H9 (cell line): ENCODE measurements at regions not wholly inside any gene's neighbourhood (a gene's known extent, or its start where the extent isn't known, plus 50 kb on each side); places are given as distances from the start of the nearest gene placed in this dataset.

Experiments used
- DNase-seq: peaks from one replicate; pipeline ENCODE4 v3.0.0-alpha.2; 2017
- H2AFZ ChIP-seq: one replicate; pipeline ENCODE4 v1.6.1; 2013; ENCODE audit warnings: mild to moderate bottlenecking, low read length, control low read depth, moderate library complexity
- H2AK5ac ChIP-seq: 2 replicates; pipeline ENCODE4 v1.6.1; 2013; ENCODE audit warnings: low read length, control low read depth, mixed read lengths; ENCODE audit not compliant: insufficient read length
- H2BK120ac ChIP-seq: one replicate; pipeline ENCODE4 v1.6.1; 2013; ENCODE audit warnings: low read depth, mild to moderate bottlenecking, low read length, control low read depth, inconsistent platforms; ENCODE audit not compliant: poor library complexity, severe bottlenecking
- H2BK12ac ChIP-seq: 2 replicates; pipeline ENCODE4 v1.6.1; 2013; ENCODE audit warnings: low read length, control low read depth, mixed read lengths, low read depth; ENCODE audit not compliant: insufficient read length
- H2BK15ac ChIP-seq: 2 replicates; pipeline ENCODE4 v1.6.1; 2013; ENCODE audit warnings: low read depth, low read length, control low read depth
- H2BK20ac ChIP-seq: one replicate; pipeline ENCODE4 v1.6.1; 2013; ENCODE audit warnings: low read depth, mild to moderate bottlenecking, low read length, control low read depth, inconsistent platforms; ENCODE audit not compliant: poor library complexity, severe bottlenecking
- H2BK5ac ChIP-seq: 2 replicates; pipeline ENCODE4 v1.6.1; 2013; ENCODE audit warnings: low read length, control low read depth, mixed read lengths; ENCODE audit not compliant: insufficient read length
- H3K14ac ChIP-seq: 2 replicates; pipeline ENCODE4 v1.6.1; 2013; ENCODE audit warnings: low read length, control low read depth; ENCODE audit not compliant: insufficient read depth
- H3K18ac ChIP-seq: 2 replicates; pipeline ENCODE4 v1.6.1; 2013; ENCODE audit warnings: low read depth, mild to moderate bottlenecking, mixed read lengths, low read length, control low read depth; ENCODE audit not compliant: insufficient read length
- H3K23ac ChIP-seq: 2 replicates; pipeline ENCODE4 v1.6.1; 2013; ENCODE audit warnings: low read length, control low read depth, mixed read lengths, low read depth; ENCODE audit not compliant: insufficient read length
- H3K23me2 ChIP-seq: 2 replicates; pipeline ENCODE4 v1.6.1; 2013; ENCODE audit warnings: low read depth, mild to moderate bottlenecking, mixed read lengths, low read length, control low read depth; ENCODE audit not compliant: insufficient read length, poor library complexity, severe bottlenecking
- H3K27ac ChIP-seq: 2 replicates; pipeline ENCODE4 v1.5.1; 2013; ENCODE audit warnings: low read length, control low read depth, mixed read lengths, low read depth; ENCODE audit not compliant: insufficient read length
- H3K27me3 ChIP-seq: 2 replicates; pipeline ENCODE4 v1.6.1; 2013; ENCODE audit warnings: low read length, control low read depth, inconsistent platforms; ENCODE audit not compliant: insufficient read depth
- H3K4ac ChIP-seq: 2 replicates; pipeline ENCODE4 v1.6.1; 2013; ENCODE audit warnings: low read depth, mild to moderate bottlenecking, control low read depth, inconsistent platforms, low read length, moderate library complexity
- H3K4me1 ChIP-seq: 2 replicates; pipeline ENCODE4 v1.6.1; 2013; ENCODE audit warnings: low read length, control low read depth, inconsistent platforms; ENCODE audit not compliant: insufficient read depth
- H3K4me2 ChIP-seq: 2 replicates; pipeline ENCODE4 v1.6.1; 2013; ENCODE audit warnings: low read length, control low read depth, mixed read lengths; ENCODE audit not compliant: insufficient read length, insufficient read depth
- H3K56ac ChIP-seq: 2 replicates; pipeline ENCODE4 v1.6.1; 2013; ENCODE audit warnings: low read depth, mild to moderate bottlenecking, mixed read lengths, low read length, control low read depth; ENCODE audit not compliant: insufficient read length
- H3K79me1 ChIP-seq: 2 replicates; pipeline ENCODE4 v1.6.1; 2013; ENCODE audit warnings: low read depth, mild to moderate bottlenecking, moderate library complexity, low read length, control low read depth, inconsistent platforms; ENCODE audit not compliant: insufficient read depth, poor library complexity, severe bottlenecking
- H3K79me2 ChIP-seq: 2 replicates; pipeline ENCODE4 v1.6.1; 2013; ENCODE audit warnings: low read length, control low read depth, inconsistent platforms; ENCODE audit not compliant: insufficient read depth
- H3K9ac ChIP-seq: 2 replicates; pipeline ENCODE4 v1.6.1; 2013; ENCODE audit warnings: low read length, control low read depth, mixed read lengths; ENCODE audit not compliant: insufficient read length; ENCODE audit errors: extremely low read depth
- H3K9me3 ChIP-seq: one replicate; pipeline ENCODE4 v1.6.1; 2013; ENCODE audit warnings: low read depth, low read length, inconsistent platforms; ENCODE audit not compliant: control insufficient read depth
- H3T11ph ChIP-seq: one replicate; pipeline ENCODE4 v1.6.1; 2013; ENCODE audit warnings: mild to moderate bottlenecking, low read length, control low read depth, inconsistent platforms
- H4K20me1 ChIP-seq: one replicate; pipeline ENCODE4 v1.6.1; 2013; ENCODE audit not compliant: control insufficient read depth, insufficient read length, insufficient read depth
- H4K5ac ChIP-seq: 2 replicates; pipeline ENCODE4 v1.6.1; 2013; ENCODE audit warnings: low read depth, mild to moderate bottlenecking, mixed read lengths, low read length, control low read depth; ENCODE audit not compliant: insufficient read length
- H4K8ac ChIP-seq: replicated peaks from 2 replicates; pipeline ENCODE4 v1.6.1; 2013; ENCODE audit warnings: low read length, control low read depth, mixed read lengths, low read depth; ENCODE audit not compliant: insufficient read length
- H4K91ac ChIP-seq: 2 replicates; pipeline ENCODE4 v1.6.1; 2013; ENCODE audit warnings: low read depth, mild to moderate bottlenecking, moderate library complexity, mixed read lengths, low read length, control low read depth; ENCODE audit not compliant: insufficient read length
- H3K27ac Mint-ChIP-seq, 3 experiments: 2 replicates in 2 of 3; 3 replicates in 1 of 3; pipeline ENCODE4 v1.8.0; 2020 to 2021; ENCODE audit warnings: mixed read lengths in 3 of 3, mild to moderate bottlenecking in 1 of 3, moderate library complexity in 1 of 3
- H3K27me3 Mint-ChIP-seq: 2 replicates; pipeline ENCODE4 v1.8.0; 2021; ENCODE audit warnings: low read depth, mild to moderate bottlenecking, moderate library complexity, mixed read lengths
- H3K36me3 Mint-ChIP-seq, 3 experiments: 2 replicates in 2 of 3; 3 replicates in 1 of 3; pipeline ENCODE4 v1.8.0; 2020 to 2021; ENCODE audit warnings: low read depth in 3 of 3, mixed read lengths in 3 of 3; ENCODE audit not compliant: insufficient read depth in 1 of 3
- H3K4me1 Mint-ChIP-seq, 2 experiments: 2 replicates each; pipeline ENCODE4 v1.8.0; 2020; ENCODE audit warnings: mixed read lengths in 2 of 2
- H3K4me3 Mint-ChIP-seq, 2 experiments: 2 replicates in 1 of 2; 3 replicates in 1 of 2; pipeline ENCODE4 v1.8.0; 2020 to 2021; ENCODE audit warnings: mild to moderate bottlenecking in 2 of 2, mixed read lengths in 2 of 2, moderate library complexity in 1 of 2
- H3K9me3 Mint-ChIP-seq, 2 experiments: 2 replicates in 1 of 2; 3 replicates in 1 of 2; pipeline ENCODE4 v1.8.0; 2020; ENCODE audit warnings: mild to moderate bottlenecking in 2 of 2, mixed read lengths in 2 of 2, moderate library complexity in 1 of 2
- WGBS: extraction: QIAGEN DNeasy Blood & Tissue Kit; methylation state at CpG from one replicate; pipeline ENCODE4 v1.1.7; 2013; ENCODE audit warnings: missing lambda C conversion rate, low lambda C conversion rate, mixed read lengths; ENCODE audit not compliant: insufficient read length; ENCODE audit errors: extremely low coverage; 5-methylcytosine and 5-hydroxymethylcytosine counted together
- TF ChIP-seq, protein P1 (sequence below): fragments of 200-600 bp; sonication (generic); conservative IDR thresholded peaks from 3 replicates; pipeline ENCODE4 v1.8.0; 2021; ENCODE audit warnings: antibody characterized with exemption, mild to moderate bottlenecking

DNA sequence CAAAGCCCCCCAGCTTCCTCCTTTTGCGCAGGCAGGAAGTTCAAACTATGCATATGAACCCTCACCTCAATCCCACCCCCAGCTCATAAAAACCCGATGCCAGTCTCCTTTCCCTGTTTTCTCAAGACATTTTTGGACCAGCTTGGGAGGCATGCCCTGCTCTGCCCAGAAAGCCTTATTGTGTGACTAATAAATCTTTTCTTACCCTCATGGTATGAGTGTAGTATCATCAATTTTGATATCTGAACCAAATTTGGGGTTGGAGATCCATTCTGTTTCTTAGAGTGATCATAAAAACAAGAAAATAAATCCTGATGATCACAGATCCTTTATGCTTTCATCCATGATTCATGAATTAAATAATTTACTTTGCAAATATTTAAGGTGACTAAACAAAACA lies 128.5 kb downstream of the ALG10B start:
- DNase-seq: no peak
- H3K27me3 ChIP-seq: no peaks in the 10 kb centered on the region
- H4K8ac ChIP-seq: no peak overlapping the region
- H3K4me2 ChIP-seq: no peak overlapping the region
- no peak overlapping the region for H3K9ac ChIP-seq
- H3K56ac ChIP-seq: no peak overlapping the region
- Mint-ChIP-seq H3K9me3 (peaks cover 3 to 6% of the 10 kb centered on the region in 2 experiments; a peak in 3 of 5 replicates), H3K27me3 (no peaks in the 10 kb centered on the region), H3K4me1 (no peaks in the 10 kb centered on the region), H3K27ac (no peak overlapping the region), H3K4me3 (no peak overlapping the region), H3K36me3 (peaks cover 0 to 6% (median 0%) of the 10 kb centered on the region in 3 experiments; a peak in 4 of 7 replicates)
- H3K14ac ChIP-seq: no peak overlapping the region
- no peak overlapping the region for H2BK12ac ChIP-seq
- no peak overlapping the region for H2AK5ac ChIP-seq
- no peaks in the 10 kb centered on the region for H3K79me1 ChIP-seq
- no peak overlapping the region for H3K27ac ChIP-seq
- H3K23ac ChIP-seq: no peak overlapping the region
- no CpG with 5 or more reads among the region's 2 CpGs for WGBS
- H3T11ph ChIP-seq: no peak overlapping the region
- H3K4ac ChIP-seq: no peak overlapping the region
- TF ChIP-seq, protein P1, sequence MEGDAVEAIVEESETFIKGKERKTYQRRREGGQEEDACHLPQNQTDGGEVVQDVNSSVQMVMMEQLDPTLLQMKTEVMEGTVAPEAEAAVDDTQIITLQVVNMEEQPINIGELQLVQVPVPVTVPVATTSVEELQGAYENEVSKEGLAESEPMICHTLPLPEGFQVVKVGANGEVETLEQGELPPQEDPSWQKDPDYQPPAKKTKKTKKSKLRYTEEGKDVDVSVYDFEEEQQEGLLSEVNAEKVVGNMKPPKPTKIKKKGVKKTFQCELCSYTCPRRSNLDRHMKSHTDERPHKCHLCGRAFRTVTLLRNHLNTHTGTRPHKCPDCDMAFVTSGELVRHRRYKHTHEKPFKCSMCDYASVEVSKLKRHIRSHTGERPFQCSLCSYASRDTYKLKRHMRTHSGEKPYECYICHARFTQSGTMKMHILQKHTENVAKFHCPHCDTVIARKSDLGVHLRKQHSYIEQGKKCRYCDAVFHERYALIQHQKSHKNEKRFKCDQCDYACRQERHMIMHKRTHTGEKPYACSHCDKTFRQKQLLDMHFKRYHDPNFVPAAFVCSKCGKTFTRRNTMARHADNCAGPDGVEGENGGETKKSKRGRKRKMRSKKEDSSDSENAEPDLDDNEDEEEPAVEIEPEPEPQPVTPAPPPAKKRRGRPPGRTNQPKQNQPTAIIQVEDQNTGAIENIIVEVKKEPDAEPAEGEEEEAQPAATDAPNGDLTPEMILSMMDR: no peak
- H4K5ac ChIP-seq: no peak overlapping the region
- no peak overlapping the region for H2BK15ac ChIP-seq
- H3K23me2 ChIP-seq: no peaks in the 10 kb centered on the region
- H4K20me1 ChIP-seq: no peaks in the 10 kb centered on the region
- H3K4me1 ChIP-seq: no peaks in the 10 kb centered on the region
- H3K18ac ChIP-seq: no peak overlapping the region
- no peak overlapping the region for H4K91ac ChIP-seq
- no peak overlapping the region for H2BK20ac ChIP-seq
- no peaks in the 10 kb centered on the region for H3K79me2 ChIP-seq
- H2BK120ac ChIP-seq: no peak overlapping the region
- H2AFZ ChIP-seq: no peak overlapping the region
- no peaks in the 10 kb centered on the region for H3K9me3 ChIP-seq
- H2BK5ac ChIP-seq: no peak overlapping the region
